ENCODE measurements at regions not wholly inside any gene's neighbourhood (a gene's known extent, or its start where the extent isn't known, plus 50 kb on each side); places are given as distances from the start of the nearest gene placed in this dataset.

GRCh38 chr16:85543536-85543935 is 69.6 kb upstream of the GSE1 start:
- Histone ChIP-seq H3K4me1 (ENCODE audit: control insufficient read depth, insufficient read depth, low read length) (peaks cover 6% of the 10 kb centered on the region; the same call in 1 of the 2 replicates), H3K27ac (ENCODE audit: low read length) (no peak overlapping the region), H3K27me3 (ENCODE audit: control insufficient read depth, insufficient read depth, low read length) (no peaks in the 10 kb centered on the region), H3K36me3 (ENCODE audit: control insufficient read depth, insufficient read depth, low read length) (no peaks in the 10 kb centered on the region), H3K9me3 (ENCODE audit: control insufficient read depth, insufficient read depth, low read depth, low read length) (no peaks in the 10 kb centered on the region), H3K4me3 (ENCODE audit: low read depth in 2 of 2, low read length in 2 of 2) (no peak overlapping the region)
- in situ Hi-C loops (cut with HindIII; ENCODE audit: low pct_unique_long_range_greater_than_20kb, low sequenced_read_pairs) = no loop called here
- BruUV-seq (replicated peaks) = no TSS peak
- CTCF ChIA-PET = no interaction called here
- DNase-seq (ENCODE audit: low read depth, low spot score) = no peak
- ATAC-seq = no peak
- intact Hi-C loops (cut with micrococcal nuclease; ENCODE audit: unreplicated experiment) = loop anchor here (10.0 kb wide), 1 partner anchor 99 kb away; no protein-coding TSS in a partner anchor
- POLR2A ChIA-PET = interaction anchor here (0.6 kb wide), 1 partner anchor 18 kb away, joined by 9 read pairs; no protein-coding TSS in a partner anchor
- TF ChIP-seq CTCF (IDR thresholded peaks at IDR 0.05) = no peak
- no peak for TF ChIP-seq TCF7L2 (IDR thresholded peaks at IDR 0.05; ENCODE audit: low read depth, low read length)
- TF ChIP-seq POLR2AphosphoS5 (IDR thresholded peaks at IDR 0.05; ENCODE audit: low read depth, low read length) = no peak
- TF ChIP-seq REST (IDR thresholded peaks at IDR 0.05; ENCODE audit: insufficient read depth in 1 of 2, low read depth in 2 of 2, low read length in 1 of 2) = no peak
- TF ChIP-seq SIN3A (IDR thresholded peaks at IDR 0.05; ENCODE audit: borderline replicate concordance, insufficient read depth, low read depth, low read length) = no peak

GRCh38 chr16:85544016-85544415 is 69.1 kb upstream of the GSE1 start:
- in situ Hi-C loops (cut with HindIII; ENCODE audit: low pct_unique_long_range_greater_than_20kb, low sequenced_read_pairs) (no loop called here), intact Hi-C loops (cut with micrococcal nuclease; ENCODE audit: unreplicated experiment) (loop anchor here (10.0 kb wide), 1 partner anchor 99 kb away; no protein-coding TSS in a partner anchor)
- BruUV-seq (replicated peaks) = no TSS peak
- no peaks in the 10 kb centered on the region for H3K9me3 ChIP-seq (ENCODE audit: control insufficient read depth, insufficient read depth, low read depth, low read length)
- H3K36me3 ChIP-seq (ENCODE audit: control insufficient read depth, insufficient read depth, low read length) = no peaks in the 10 kb centered on the region
- no peak overlapping the region for H3K27ac ChIP-seq (ENCODE audit: low read length)
- ChIA-PET CTCF (no interaction called here), POLR2A (no interaction called here)
- no peak for ATAC-seq
- no peaks in the 10 kb centered on the region for H3K27me3 ChIP-seq (ENCODE audit: control insufficient read depth, insufficient read depth, low read length)
- H3K4me3 ChIP-seq (ENCODE audit: low read depth in 2 of 2, low read length in 2 of 2) = no peak overlapping the region
- H3K4me1 ChIP-seq (ENCODE audit: control insufficient read depth, insufficient read depth, low read length) = peaks cover 6% of the 10 kb centered on the region; the same call in 1 of the 2 replicates
- TF ChIP-seq SIN3A (IDR thresholded peaks at IDR 0.05; ENCODE audit: borderline replicate concordance, insufficient read depth, low read depth, low read length) (no peak), TCF7L2 (IDR thresholded peaks at IDR 0.05; ENCODE audit: low read depth, low read length) (no peak), POLR2AphosphoS5 (IDR thresholded peaks at IDR 0.05; ENCODE audit: low read depth, low read length) (no peak), REST (IDR thresholded peaks at IDR 0.05; ENCODE audit: insufficient read depth in 1 of 2, low read depth in 2 of 2, low read length in 1 of 2) (no peak), CTCF (IDR thresholded peaks at IDR 0.05) (no peak)
- no peak for DNase-seq (ENCODE audit: low read depth, low spot score)
